OCI-LY1 (cell line): ENCODE measurements at regions not wholly inside any gene's neighbourhood (a gene's known extent, or its start where the extent isn't known, plus 50 kb on each side); places are given as distances from the start of the nearest gene placed in this dataset.

ENCODE experiments used
- CTCF ChIP-seq: fragments of 200-600 bp; sonication (generic), shearing (Covaris generic); IDR thresholded peaks from 2 replicates; pipeline ENCODE4 v1.5.1; 2017; ENCODE audit warnings: mild to moderate bottlenecking, antibody characterized with exemption, low read length, moderate library complexity, mixed read lengths
- EZH2 ChIP-seq: fragments of 200-600 bp; sonication (generic), shearing (Covaris generic); IDR thresholded peaks from 2 replicates; pipeline ENCODE4 v1.8.0; 2017; ENCODE audit warnings: borderline replicate concordance, mixed run types, mild to moderate bottlenecking, antibody characterized with exemption, low read length, moderate library complexity, mixed read lengths

- TF ChIP-seq CTCF (no peak), EZH2 (no peak)
These were observed 135.1 kb downstream of the NPY start for GRCh38 chr7:24419077-24419476.
